Activated T-helper 1 cell treated with Interleukin-2 at 50 U/mL for 16 hours (primary cell): ENCODE measurements at regions not wholly inside any gene's neighbourhood (a gene's known extent, or its start where the extent isn't known, plus 50 kb on each side); places are given as distances from the start of the nearest gene placed in this dataset.
"Not testable (repeated sequence)": the region's sequence is repeated elsewhere in the genome, so short reads cannot be mapped to it uniquely, and the experiment has no call there.

Experiments used
- DNase-seq: peaks from one replicate; pipeline ENCODE4 v3.0.0-alpha.2; 2020; ENCODE audit warnings: low read depth

DNA sequence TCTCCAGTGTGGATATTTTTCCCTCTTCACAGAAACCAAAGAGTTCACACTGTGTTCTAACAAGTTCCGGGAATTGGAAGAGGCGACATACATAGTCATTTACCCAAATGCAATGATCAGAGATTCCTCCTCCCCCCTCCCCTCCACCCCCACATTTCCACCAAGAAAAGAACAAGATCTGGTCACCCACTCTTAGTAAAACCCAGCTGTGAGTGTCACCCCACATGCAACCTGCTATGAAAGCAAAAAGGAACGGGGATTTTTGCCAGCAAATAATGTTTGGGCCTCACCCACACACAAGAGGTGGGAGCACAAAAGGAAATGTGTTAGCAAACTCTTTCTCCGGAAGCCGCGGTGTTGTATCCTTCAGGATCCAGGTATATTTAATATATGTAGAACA is 745.0 kb upstream of the AUTS2 start:
- DNase-seq = no peak

DNA sequence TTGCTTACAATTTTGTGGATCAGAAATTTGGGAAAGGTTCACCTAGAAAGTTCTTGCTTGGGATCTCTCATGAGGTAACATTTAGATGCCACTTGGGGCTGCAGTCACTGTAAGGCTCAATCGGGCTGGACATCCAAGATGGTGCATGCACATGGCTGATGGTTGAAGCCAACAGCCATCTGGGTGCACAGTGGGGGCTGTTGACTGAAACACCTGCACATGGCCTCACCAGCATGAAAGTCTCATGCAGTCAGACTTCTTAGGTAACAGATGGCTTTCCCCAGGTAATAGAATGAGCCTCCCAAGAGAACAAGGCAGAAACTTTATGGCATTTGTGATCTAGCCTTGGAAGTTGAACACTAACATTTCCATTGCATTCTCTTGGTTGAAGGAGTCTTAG is 740.7 kb upstream of the AUTS2 start:
- no peak for DNase-seq

DNA sequence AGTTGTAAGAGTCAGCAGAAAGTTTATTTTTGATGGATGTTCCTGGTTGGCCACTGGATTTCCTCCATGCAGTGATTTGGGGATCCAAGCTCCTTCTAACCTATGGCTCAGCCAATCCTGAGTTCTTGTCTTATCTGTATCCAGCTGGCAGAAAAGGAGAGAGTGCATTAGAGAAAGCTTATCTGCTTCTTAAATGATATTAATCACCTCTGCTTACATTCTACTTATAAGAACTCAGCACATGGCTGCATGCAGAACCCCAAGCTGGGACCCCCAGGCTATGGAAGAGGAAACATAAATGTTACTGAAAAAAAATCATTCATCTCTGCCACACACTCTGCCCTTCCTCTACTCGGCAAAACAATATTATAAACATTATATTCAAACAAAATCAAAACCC is 739.8 kb upstream of the AUTS2 start:
- DNase-seq = no peak

DNA sequence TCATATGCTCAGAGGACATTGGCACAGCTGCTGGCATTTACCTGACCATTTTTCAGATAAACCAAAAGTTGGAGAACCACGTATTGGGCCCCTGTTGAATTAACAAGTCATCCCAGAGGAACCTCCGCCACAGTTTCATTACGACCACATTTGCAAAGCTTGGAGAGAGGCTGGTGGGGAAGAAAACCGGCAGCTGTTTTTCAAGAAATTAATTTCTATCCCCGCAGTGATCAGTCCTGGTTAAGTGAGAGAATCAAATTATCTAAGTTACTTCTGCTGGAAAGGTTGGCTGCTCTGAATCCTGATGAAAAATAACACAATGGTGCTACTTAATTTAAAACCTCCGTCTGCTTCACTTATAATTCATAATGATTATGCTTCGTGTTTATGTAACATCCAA is 737.1 kb upstream of the AUTS2 start:
- DNase-seq = no peak

DNA sequence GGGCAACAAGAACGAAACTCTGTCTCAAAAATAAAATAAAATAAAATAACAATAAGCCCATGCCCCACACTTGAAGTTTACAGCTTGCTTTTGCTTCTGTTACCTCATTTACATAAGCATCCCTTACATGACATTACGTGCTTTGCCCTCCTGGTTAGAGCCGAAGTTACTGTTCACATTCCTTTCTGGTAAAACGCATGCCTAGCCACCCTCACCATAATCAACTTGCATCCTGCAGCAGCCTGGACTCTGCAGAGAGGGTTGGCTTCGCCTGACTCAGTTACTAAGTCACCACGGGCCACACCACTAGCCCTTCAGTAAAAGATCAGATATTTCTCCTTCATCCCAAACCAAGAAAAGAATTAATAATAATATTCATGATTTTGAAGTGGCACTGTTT is 736.0 kb upstream of the AUTS2 start:
- no peak for DNase-seq

DNA sequence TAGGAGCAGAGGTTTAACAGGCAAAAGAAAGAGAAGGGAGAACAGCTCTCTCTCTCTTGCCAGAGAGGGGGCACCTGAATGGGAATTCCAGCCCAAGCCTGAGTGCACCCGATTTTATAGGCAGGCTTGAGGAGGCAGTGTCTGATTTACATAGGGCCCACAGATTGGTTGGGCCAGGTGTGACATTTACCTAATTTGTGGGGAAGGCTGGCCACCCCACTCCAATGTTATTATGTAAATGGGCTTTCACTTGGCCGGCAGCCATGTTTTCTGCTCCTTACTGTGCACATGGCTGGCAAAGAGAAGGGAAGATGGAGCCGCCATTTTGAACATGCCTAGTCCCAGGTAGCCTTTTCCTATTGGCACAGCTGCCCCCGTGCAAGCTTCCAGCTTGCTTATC is 735.5 kb upstream of the AUTS2 start:
- DNase-seq = no peak

DNA sequence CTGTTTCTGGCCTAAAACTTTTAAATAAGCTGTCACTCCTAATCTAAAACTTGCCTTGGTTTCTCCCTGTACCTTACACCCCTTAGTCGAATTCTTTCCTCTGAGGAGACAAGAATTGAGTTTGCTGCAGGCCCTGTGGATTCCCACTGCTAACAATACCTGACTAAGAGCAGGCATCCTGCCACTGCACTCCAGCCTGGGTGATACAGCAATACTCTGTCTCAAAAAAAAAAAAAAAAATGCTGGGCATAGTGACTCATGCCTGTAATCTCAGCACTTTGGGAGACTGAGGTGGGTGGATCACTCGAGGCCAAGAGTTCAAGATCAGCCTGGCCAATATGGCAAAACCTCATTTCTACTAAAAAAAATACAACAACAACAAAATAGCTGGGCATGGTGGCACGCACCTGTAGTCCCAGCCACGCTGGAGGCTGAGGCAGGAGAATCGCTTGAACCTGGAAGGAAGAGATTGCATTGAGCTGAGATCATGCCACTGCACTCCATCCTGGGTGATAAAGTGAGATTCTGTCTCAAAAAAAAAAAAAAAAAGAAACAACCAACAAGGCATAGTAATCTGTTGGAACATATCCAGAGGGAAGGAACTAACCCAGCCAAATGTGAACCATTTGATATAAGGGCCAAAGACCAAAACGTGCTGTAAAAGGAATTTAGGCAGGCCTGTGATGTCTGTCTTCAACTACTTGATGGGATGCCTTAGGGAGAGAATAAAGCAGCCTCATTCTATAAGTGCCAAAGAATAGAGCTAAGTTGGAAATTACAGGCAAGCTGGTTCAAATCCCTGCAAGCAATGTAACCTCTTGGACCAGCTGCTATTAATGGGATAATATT is 732.7 kb upstream of the AUTS2 start:
- DNase-seq = no peak

DNA sequence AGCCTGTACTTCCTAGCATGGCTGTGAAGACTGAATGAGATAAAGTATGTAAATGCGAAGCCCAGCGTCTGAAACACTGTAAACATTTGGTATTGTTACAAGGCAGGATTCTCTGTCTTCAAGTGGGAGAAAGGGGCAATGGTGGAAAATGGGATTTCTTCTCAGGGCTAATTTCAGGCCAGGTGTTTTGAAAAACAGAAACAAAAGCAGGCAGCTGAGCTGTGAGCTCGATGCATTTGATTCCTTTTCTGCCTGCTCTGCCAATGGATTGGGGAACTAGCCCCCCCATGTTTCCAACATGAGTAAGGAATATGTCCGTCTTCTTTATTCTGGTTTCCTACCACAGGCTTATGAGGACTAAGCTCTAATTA is 732.1 kb upstream of the AUTS2 start:
- DNase-seq = no peak

DNA sequence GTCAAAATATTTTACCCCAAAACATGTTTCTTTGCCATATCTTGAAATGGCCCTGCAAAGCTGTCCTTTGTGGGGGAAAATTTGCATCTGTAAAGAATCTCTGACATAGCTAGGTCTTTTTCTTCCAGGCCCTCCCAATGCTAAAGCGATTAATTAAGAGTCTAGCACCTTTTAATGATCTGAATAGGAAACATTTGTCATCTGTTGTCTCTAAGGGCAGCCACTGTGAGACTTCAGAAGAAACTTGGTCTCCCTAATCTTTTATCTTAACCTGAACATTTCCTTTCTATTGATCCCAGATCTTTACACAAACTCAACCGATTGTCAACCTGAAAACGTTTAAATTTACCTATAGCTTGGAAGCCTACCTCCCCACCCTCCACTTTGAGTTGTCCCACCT is 731.6 kb upstream of the AUTS2 start:
- not testable (repeated sequence) for DNase-seq

DNA sequence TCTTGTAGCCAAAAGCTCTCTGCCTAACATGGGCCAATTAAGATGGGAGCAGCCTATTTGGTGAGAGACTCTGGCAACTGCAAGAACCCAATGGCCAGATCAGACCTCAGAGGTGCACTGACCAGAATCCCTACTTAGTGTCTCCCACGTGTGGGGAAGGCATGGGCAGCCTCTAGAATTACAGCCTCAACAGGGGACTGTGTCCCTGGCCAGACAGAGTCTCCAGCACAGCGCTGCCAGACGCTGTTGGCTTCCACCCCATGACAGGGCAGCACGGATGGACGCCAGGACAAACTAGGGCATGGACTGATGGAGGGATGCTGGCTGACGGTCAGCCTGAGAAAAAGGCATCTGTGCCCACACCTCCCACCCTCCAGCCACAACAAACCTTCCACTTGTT is 729.3 kb upstream of the AUTS2 start:
- no peak for DNase-seq

DNA sequence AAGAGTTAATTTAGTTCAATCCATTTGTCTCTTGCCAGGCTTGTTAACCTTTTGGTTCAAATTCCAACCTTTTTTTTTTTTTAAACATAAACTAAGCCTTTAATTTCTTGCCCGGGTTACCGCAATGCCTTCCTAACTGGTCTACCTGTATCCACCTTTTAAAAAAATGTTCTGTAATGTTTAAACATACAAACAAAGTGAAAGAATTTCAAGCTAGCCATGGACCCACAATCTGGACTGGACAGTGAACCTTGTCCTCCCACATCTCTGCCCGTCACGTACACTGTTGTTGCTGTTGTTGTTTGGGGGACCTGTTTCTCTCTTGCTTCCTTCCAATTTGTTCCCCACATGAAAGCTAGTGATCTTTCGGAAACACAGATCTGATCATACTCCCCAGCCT is 724.7 kb upstream of the AUTS2 start:
- no peak for DNase-seq

DNA sequence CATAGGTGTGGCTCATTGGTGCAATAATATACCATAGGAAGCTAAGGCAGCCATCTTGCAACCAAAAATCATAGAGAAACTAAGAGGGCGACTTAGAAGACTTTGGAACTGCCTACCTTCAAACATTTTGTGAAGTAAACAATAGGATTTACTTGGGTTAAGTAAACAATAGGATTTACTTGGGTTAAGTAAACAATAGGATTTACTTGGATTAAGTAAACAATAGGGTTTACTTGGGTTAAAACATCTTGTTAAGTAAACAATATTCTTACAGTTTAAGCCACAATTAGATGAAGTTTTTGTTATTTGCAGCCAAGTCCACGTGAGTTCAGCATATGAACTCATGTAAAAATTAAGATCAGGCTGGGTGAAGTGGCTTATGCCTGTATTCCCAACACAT is 722.4 kb upstream of the AUTS2 start:
- no peak for DNase-seq

DNA sequence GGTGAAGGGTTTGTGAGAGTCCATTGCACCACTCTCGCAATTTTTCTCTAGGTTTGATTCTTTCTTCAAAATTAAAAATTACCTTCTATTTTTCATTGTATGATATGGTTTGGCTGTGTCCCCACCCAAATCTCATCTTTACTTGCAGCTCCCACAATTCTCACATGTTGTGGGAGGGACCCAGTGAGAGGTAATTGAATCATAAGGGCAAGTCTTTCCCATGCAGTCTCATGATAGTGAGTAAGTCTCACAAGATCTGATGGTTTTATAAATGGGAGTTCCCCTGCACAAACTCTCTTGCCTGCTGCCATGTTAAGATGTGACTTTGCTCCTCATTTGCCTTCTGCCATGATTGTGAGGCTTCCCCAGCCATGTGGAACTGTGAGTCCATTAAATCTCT is 711.2 kb upstream of the AUTS2 start:
- DNase-seq = not testable (repeated sequence)

DNA sequence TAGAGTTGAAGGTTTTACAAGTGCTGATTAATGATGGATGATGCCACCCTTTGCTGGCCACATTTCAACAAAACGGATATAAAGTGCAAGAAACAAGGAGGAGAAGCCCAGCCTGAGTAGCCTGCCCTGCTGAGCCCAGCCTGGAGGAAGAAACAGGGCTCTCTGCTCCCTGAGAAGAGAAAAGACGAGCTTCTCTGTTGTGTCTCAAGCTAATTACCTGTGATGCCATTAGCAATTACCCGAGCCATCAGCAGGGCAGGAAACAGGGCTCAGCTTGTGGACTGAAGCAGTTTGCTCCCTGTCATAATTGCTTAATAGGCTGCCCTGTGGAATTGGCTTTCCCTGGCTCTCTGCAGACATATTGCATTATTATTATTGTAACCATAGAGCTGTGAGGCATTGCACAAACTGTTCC is 709.3 kb upstream of the AUTS2 start:
- no peak for DNase-seq

DNA sequence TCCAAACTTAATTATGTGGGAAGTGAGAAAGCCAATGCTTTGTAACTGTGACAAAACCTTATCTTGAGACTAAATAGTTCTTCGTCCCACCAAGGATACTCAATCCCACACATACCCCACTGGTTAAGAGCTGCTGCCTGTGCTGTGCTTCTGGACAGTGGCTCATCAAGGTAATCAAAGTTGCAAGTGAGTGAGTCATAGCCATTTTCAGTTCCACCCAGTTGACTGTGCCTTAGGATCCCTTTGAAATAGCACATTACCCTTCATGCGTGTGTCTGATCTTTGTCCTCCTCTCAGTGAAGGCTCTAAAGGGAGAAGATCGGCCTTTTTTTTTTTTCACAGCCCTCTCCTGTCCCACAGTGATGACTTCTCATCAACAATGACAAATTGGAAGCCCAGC is 706.0 kb upstream of the AUTS2 start:
- DNase-seq = no peak

DNA sequence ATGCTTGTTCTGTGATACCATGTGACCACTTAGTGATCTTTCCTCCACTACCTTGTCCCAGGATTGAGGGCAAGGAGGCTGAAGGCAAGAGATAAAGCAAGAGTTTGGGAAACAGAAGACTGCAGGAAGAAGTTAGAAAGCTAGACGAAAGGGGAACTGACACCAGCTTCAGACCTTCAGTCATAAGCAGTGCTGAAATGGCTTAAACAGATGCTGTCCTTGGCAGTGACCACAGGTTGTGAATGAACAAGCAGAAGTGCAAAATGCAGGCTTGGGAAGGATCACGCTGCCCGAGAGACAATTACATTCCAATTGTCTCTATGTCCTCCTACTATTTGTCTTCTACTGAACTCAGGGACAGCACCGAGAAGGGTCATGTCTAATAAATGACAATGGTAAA is 704.9 kb upstream of the AUTS2 start:
- no peak for DNase-seq

DNA sequence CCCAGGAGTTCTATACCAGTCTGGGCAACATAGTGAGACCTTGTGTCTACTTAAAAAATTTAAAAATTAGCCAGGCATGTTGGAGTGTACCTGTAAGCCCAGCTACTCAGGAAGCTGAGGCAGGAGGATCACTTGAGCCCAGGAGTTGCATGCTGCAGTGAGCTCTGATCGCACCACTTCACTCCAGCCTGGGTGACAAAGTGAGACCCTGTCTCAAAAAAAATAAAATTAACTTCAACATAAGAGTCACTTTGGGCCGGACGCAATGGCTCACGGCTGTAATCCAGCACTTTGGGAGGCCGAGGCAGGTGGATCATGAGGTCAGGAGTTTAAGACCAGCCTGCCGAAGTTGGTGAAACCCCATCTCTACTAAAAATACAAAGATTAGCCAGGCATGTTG is 699.1 kb upstream of the AUTS2 start:
- not testable (repeated sequence) for DNase-seq

DNA sequence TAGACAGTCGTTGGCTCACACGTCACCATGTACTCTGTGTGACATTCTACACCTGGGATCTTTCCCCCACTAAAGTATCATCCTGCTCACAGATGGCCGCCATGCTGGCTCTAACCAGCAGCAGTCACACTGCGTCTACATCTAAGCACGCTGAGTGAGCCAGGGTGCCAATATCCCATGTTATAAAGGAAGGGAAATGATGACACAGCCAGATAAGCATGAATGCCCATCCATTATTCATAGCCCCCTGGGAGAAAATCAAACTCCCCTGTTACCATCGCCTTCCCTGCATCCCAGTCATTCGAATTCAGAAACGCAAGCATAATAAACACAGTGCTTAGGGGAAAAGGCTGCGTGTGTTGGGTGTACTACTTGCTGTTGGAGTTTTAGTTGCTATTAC is 698.2 kb upstream of the AUTS2 start:
- no peak for DNase-seq

DNA sequence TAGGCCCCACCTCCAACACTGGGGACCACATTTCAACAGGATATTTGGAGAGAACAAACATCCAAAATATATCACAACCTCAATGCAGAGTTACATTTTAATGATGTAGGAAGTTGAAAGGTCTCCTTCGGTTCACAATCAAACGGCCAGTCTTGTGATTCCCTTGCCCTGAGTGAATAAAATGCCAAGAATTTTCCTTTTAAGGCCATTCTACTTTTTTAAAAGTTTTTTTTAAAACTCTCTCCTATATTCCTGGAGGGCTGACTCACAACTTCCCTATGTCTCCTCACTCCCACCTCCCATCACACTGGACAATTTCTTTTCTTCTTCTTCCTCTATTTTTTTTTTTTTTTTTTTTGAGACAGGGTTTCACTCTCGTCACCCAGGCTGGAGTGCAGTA is 693.6 kb upstream of the AUTS2 start:
- DNase-seq = no peak

DNA sequence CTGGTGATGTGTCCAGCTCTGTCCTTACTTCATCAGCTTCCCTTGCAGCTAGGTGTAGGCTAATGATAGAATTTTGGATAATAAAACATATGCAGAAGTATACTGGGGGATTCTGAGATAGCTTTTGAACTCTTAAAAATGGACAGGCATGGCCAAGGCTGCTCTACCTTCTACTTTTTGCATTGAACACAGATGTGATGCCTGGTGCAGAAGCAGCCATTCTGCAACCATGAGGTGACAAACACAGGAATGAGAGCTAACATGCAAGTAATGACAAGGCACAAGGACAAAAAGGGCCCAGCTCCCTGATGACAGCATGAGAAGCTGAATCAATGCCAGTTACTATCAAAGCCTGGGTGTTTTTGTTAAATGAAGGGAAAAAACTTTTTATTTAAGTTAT is 686.5 kb upstream of the AUTS2 start:
- no peak for DNase-seq

DNA sequence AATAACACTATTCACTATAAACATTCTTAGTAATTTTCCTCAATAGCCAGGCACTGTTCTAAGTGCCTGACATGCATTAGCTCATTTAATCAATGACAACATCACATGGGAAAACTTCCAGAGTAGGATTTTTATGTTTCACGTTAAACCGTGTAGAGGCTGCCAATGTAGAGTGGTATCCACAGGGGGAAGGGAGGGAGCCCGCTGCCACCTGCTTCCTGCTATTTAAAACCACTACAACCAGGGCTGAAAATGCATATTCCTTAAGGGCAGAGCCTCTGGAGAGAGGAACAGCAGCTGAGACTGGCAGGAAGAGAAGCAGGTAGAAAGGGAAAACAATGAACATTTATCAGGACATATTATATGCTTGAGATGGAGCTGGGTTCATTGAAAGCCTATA is 684.3 kb upstream of the AUTS2 start:
- no peak for DNase-seq

DNA sequence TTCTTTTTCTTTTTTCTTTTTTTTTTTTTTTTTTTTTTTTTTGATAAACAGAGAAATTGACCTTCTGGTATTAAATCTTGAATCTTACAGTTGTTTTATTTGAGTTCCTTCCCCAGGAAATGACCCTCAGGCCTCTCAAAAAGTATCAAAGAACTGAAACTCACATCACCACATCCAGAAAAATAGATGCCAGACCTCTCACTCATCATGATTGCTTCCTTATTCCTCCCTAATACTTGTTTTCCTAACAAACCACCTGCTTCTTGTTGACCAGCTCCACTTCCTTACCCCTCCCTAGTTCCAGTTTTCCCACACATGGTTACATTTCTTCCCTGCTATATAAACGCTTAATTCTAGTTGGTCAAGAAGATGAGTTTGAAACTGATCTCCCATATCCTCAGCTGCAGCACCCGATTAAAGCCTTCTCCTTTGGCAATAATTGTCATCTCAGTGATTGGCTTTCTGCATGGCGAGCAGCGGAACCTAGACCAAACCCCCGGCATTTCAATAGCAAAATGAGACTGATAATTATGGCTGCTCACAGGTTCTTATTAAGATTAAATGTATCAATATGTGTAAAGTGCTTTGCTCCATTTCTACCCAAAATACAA is 681.1 kb upstream of the AUTS2 start:
- DNase-seq = no peak

DNA sequence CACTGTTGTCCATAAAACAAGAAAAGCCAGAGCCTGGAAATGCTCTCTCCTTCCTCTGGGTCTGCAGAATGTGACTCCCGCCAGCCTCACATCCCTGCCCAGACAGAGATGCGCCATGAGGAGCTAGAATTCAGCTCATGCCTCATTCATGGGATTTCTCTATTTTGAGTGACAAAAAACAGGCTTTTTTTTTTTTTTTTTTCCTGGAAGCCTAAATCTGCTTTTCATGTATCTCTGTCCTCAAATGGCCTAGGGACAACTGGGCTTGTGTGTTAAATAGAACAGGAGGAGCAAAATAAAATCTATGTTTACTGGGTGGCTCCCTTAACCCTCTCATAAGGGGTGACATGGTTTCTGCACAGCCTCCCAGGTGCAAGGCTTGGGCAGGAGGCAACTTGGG is 679.7 kb upstream of the AUTS2 start:
- DNase-seq = no peak

DNA sequence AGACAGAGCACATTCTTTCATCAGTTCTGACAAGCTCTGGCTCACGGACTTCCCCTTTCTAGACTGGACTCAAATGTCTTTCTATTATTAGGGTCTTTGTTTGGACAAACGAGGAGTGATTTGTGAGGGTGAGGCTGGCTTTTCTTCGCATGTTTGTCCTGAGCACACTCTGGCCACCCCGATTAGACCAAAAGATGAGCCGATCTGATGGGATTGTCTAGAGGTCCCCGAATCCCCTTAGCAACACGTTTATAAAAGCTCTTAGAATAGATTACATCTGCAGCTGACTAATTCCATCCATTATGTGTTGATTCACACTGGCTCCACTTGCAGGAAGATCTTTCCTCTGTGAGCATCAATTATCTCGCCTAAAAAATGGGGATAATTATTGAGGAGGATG is 675.4 kb upstream of the AUTS2 start:
- DNase-seq = no peak
